GM23338 (cell line): ENCODE measurements at regions not wholly inside any gene's neighbourhood (a gene's known extent, or its start where the extent isn't known, plus 50 kb on each side); places are given as distances from the start of the nearest gene placed in this dataset.
"Not testable (repeated sequence)": the region's sequence is repeated elsewhere in the genome, so short reads cannot be mapped to it uniquely, and the experiment has no call there.

ENCODE experiments used
- ATAC-seq: fragments of 200-7000 bp; cut with Tn5 transposase; 3 replicates; pipeline ENCODE4 v1.9.1; 2020
- DNase-seq: peaks from one replicate; pipeline ENCODE4 v3.0.0-alpha.2; 2015; ENCODE audit warnings: low spot score
- H2AFZ ChIP-seq: fragments of 200-600 bp; sonication (generic); 2 replicates; pipeline ENCODE4 v1.8.0; 2016; ENCODE audit warnings: antibody characterized with exemption, mild to moderate bottlenecking, moderate library complexity
- H3F3A ChIP-seq: fragments of 200-600 bp; sonication (generic); replicated peaks from 2 replicates; pipeline ENCODE4 v1.8.0; 2017; ENCODE audit warnings: antibody characterized with exemption, mixed run types, low read depth
- H3K27ac ChIP-seq: fragments of 200-600 bp; sonication (generic); 2 replicates; pipeline ENCODE4 v1.6.1; 2016; ENCODE audit warnings: low read depth
- H3K27me3 ChIP-seq: fragments of 200-600 bp; sonication (generic); 2 replicates; pipeline ENCODE4 v1.8.0; 2016; ENCODE audit warnings: mild to moderate bottlenecking, mixed run types, moderate library complexity; ENCODE audit not compliant: insufficient read depth
- H3K36me3 ChIP-seq: fragments of 200-600 bp; sonication (generic); 2 replicates; pipeline ENCODE4 v1.8.0; 2016; ENCODE audit warnings: mild to moderate bottlenecking; ENCODE audit not compliant: insufficient read depth
- H3K4me1 ChIP-seq: fragments of 200-600 bp; sonication (generic); 2 replicates; pipeline ENCODE4 v1.8.0; 2016; ENCODE audit warnings: mild to moderate bottlenecking, moderate library complexity; ENCODE audit not compliant: insufficient read depth
- H3K4me2 ChIP-seq: fragments of 200-600 bp; sonication (generic); 2 replicates; pipeline ENCODE4 v1.7.1; 2017; ENCODE audit warnings: mixed run types
- H3K4me3 ChIP-seq: fragments of 200-600 bp; sonication (generic); 2 replicates; pipeline ENCODE4 v1.6.1; 2016; ENCODE audit warnings: mixed run types
- H3K79me2 ChIP-seq: fragments of 200-600 bp; sonication (generic); replicated peaks from 2 replicates; pipeline ENCODE4 v1.8.0; 2017; ENCODE audit warnings: mild to moderate bottlenecking; ENCODE audit not compliant: insufficient read depth
- H3K9me2 ChIP-seq: fragments of 200-600 bp; sonication (generic); 2 replicates; pipeline ENCODE4 v1.8.0; 2017; ENCODE audit not compliant: insufficient read depth
- H4K20me1 ChIP-seq: fragments of 200-600 bp; sonication (generic); replicated peaks from 2 replicates; pipeline ENCODE4 v1.8.0; 2017; ENCODE audit warnings: mild to moderate bottlenecking; ENCODE audit not compliant: insufficient read depth
- H3K27ac Mint-ChIP-seq: 2 replicates; pipeline ENCODE4 v1.8.0; 2020; ENCODE audit warnings: inconsistent platforms, mild to moderate bottlenecking, moderate library complexity, mixed read lengths
- H3K27me3 Mint-ChIP-seq: 3 replicates; pipeline ENCODE4 v1.8.0; 2022; ENCODE audit warnings: low read depth, mild to moderate bottlenecking, moderate library complexity, mixed read lengths, inconsistent platforms; ENCODE audit not compliant: insufficient read depth, poor library complexity
- H3K36me3 Mint-ChIP-seq: 3 replicates; pipeline ENCODE4 v1.8.0; 2021; ENCODE audit warnings: low read depth, mild to moderate bottlenecking, inconsistent platforms, moderate library complexity, mixed read lengths
- H3K4me1 Mint-ChIP-seq: 3 replicates; pipeline ENCODE4 v1.8.0; 2020; ENCODE audit warnings: mild to moderate bottlenecking, inconsistent platforms, mixed read lengths
- H3K4me3 Mint-ChIP-seq: 3 replicates; pipeline ENCODE4 v1.8.0; 2021; ENCODE audit warnings: moderate library complexity, mild to moderate bottlenecking, inconsistent platforms, mixed read lengths
- H3K9me3 Mint-ChIP-seq: 3 replicates; pipeline ENCODE4 v1.8.0; 2020; ENCODE audit warnings: moderate library complexity, mild to moderate bottlenecking, inconsistent platforms, mixed read lengths
- CREB1 ChIP-seq: fragments of 250-450 bp; sonication (Bioruptor Pico); IDR thresholded peaks from 2 replicates; pipeline ENCODE4 v1.5.0; 2020; ENCODE audit warnings: low read depth, mild to moderate bottlenecking, moderate library complexity
- CTCF ChIP-seq, 2 experiments: fragments of 200-600 bp in 1 of 2; sonication (generic) in 1 of 2; conservative IDR thresholded peaks; 2 replicates each; pipeline versions ENCODE4 v1.5.1 to v1.6.1; 2016 to 2017; ENCODE audit warnings: antibody characterized with exemption in 2 of 2, low read depth in 2 of 2, mild to moderate bottlenecking in 2 of 2, moderate library complexity in 1 of 2
- ETS1 ChIP-seq: IDR thresholded peaks from 2 replicates; pipeline ENCODE4 v1.6.1; 2016; ENCODE audit warnings: antibody characterized with exemption
- EZH2 ChIP-seq: fragments of 200-600 bp; sonication (generic); IDR thresholded peaks from one replicate; pipeline ENCODE4 v1.8.0; 2017; ENCODE audit warnings: antibody characterized with exemption, mild to moderate bottlenecking, low read depth; ENCODE audit not compliant: unreplicated experiment
- EZH2phosphoT487 ChIP-seq: fragments of 200-600 bp; sonication (generic); IDR thresholded peaks from one replicate; pipeline ENCODE4 v1.8.1; 2018; ENCODE audit warnings: antibody characterized with exemption; ENCODE audit not compliant: unreplicated experiment
- JUNB ChIP-seq: IDR thresholded peaks from one replicate; pipeline ENCODE4 v1.6.1; 2016; ENCODE audit warnings: antibody characterized with exemption; ENCODE audit not compliant: unreplicated experiment
- NANOG ChIP-seq: IDR thresholded peaks from 2 replicates; pipeline ENCODE4 v1.6.1; 2016; ENCODE audit warnings: antibody characterized with exemption, borderline replicate concordance
- POLR2AphosphoS5 ChIP-seq: IDR thresholded peaks from 2 replicates; pipeline ENCODE4 v1.6.1; 2016; ENCODE audit warnings: antibody characterized with exemption, low read depth
- REST ChIP-seq: IDR thresholded peaks from one replicate; pipeline ENCODE4 v1.6.1; 2018; ENCODE audit warnings: antibody characterized with exemption; ENCODE audit not compliant: unreplicated experiment
- ZNF114 ChIP-seq: fragments of 250-450 bp; sonication (Bioruptor Pico); IDR thresholded peaks from 2 replicates; pipeline ENCODE4 v1.5.0; 2020; ENCODE audit warnings: mild to moderate bottlenecking, moderate library complexity
- ZNF331 ChIP-seq: fragments of 250-450 bp; sonication (Bioruptor Pico); IDR thresholded peaks from 2 replicates; pipeline ENCODE4 v1.5.0; 2020; ENCODE audit warnings: low read depth, mild to moderate bottlenecking, moderate library complexity

- no peak for TF ChIP-seq REST
- TF ChIP-seq ZNF331 (CRISPR knock-in tag), result no peak
- TF ChIP-seq ETS1, result no peak
- TF ChIP-seq POLR2AphosphoS5, result no peak
These were observed 248.3 kb upstream of the KAZN start (continued) for GRCh38 chr1:14350197-14350596.

- TF ChIP-seq ZNF114 (CRISPR knock-in tag) (no peak), CTCF (conservative IDR thresholded peaks at IDR 0.05; ENCODE audit: low read depth in 2 of 2) (no peak), JUNB (no peak), EZH2 (no peak), ETS1 (no peak), CREB1 (CRISPR knock-in tag) (no peak), ZNF331 (CRISPR knock-in tag) (no peak), EZH2phosphoT487 (no peak), POLR2AphosphoS5 (no peak), NANOG (no peak)
- Mint-ChIP-seq H3K9me3 (peaks cover 8% of the 10 kb centered on the region; the same call in 1 of the 3 replicates), H3K27me3 (peaks cover 4% of the 10 kb centered on the region), H3K4me3 (no peak overlapping the region), H3K27ac (no peak overlapping the region), H3K4me1 (no peaks in the 10 kb centered on the region), H3K36me3 (no peaks in the 10 kb centered on the region)
- no peaks in the 10 kb centered on the region for H3K9me2 ChIP-seq
- H3K36me3 ChIP-seq, result no peaks in the 10 kb centered on the region
- no peak overlapping the region for H2AFZ ChIP-seq
- no peaks in the 10 kb centered on the region for H3K4me1 ChIP-seq
- no peaks in the 10 kb centered on the region for H3K79me2 ChIP-seq
- ATAC-seq, result no peak
- DNase-seq, result no peak
- H3K27me3 ChIP-seq, result no peaks in the 10 kb centered on the region
- no peak overlapping the region for H3K4me3 ChIP-seq
- no peaks in the 10 kb centered on the region for H4K20me1 ChIP-seq
- H3K27ac ChIP-seq, result no peak overlapping the region
- H3F3A ChIP-seq, result no peaks in the 10 kb centered on the region
- no peak overlapping the region for H3K4me2 ChIP-seq
These were observed 245.6 kb upstream of the KAZN start for GRCh38 chr1:14352897-14353296.

- not testable (repeated sequence) for ATAC-seq, DNase-seq, H3K27me3 Mint-ChIP-seq
These were observed 237.5 kb upstream of the KAZN start for GRCh38 chr1:14361005-14361404.

More at GRCh38 chr1:14361005-14361404, 237.5 kb upstream of the KAZN start:
- H3K36me3 Mint-ChIP-seq, H3F3A ChIP-seq, H3K9me2 ChIP-seq, H3K4me3 Mint-ChIP-seq, H3K79me2 ChIP-seq, H3K4me1 ChIP-seq, H4K20me1 ChIP-seq, H2AFZ ChIP-seq, H3K27ac Mint-ChIP-seq, H3K27me3 ChIP-seq, H3K36me3 ChIP-seq, H3K4me3 ChIP-seq, H3K27ac ChIP-seq, H3K4me1 Mint-ChIP-seq, H3K4me2 ChIP-seq: not testable (repeated sequence)
- H3K9me3 Mint-ChIP-seq, result peaks cover 21% of the 10 kb centered on the region; the same call in 2 of the 3 replicates
